ENCODE measurements at regions not wholly inside any gene's neighbourhood (a gene's known extent, or its start where the extent isn't known, plus 50 kb on each side); places are given as distances from the start of the nearest gene placed in this dataset.
"Not testable (repeated sequence)": the region's sequence is repeated elsewhere in the genome, so short reads cannot be mapped to it uniquely, and the experiment has no call there.

DNA sequence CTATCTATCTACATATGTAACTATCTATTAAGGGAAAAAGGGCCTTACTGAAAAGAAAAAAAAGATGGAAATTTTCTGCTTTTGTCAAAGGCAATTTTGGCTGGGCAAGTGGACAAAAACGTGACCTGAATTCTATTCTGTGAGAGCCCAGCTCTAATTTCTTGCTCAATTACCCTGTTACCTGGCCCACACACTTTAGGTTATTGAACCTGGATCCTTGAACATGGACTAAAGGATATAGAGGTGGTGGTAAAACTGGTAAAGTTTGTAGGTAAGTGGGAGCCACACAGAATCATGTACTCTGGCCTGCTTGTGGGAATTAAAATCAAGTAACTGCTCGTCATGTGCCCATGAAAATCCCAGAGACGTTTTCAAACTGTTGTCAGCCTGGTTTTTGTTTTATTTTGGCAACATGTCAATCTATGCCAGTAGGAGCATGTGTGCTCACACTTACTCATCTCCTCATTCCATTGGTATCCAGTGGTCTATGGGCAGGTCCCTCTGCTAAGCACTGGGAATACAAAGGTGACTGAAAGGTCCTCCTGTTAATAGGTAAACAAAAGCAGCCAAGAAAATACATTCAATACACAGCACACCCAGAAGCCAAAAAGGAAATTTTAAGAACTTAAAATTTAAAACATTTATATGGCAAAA is 113.7 kb upstream of the WARS2 start:
- no peak for DNase-seq

DNA sequence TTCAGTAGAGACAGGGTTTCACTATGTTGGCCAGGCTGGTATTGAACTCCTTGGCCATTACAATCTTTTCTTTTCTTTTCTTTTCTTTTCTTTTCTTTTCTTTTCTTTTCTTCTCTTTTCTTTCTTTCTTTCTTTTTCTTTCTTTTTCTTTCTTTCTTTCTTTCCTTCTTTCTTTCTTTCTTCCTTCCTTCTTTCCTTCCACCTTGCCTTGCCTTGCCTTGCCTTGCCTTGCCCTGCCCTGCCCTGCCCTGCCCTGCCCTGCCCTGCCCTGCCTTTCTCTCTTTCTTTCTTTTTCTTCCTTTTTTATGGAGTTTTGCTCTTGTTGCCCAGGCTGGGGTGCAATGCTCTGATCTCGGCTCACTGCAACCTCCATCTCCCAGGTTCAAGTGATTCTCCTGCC is 112.5 kb upstream of the HAO2 start:
- not testable (repeated sequence) for DNase-seq

DNA sequence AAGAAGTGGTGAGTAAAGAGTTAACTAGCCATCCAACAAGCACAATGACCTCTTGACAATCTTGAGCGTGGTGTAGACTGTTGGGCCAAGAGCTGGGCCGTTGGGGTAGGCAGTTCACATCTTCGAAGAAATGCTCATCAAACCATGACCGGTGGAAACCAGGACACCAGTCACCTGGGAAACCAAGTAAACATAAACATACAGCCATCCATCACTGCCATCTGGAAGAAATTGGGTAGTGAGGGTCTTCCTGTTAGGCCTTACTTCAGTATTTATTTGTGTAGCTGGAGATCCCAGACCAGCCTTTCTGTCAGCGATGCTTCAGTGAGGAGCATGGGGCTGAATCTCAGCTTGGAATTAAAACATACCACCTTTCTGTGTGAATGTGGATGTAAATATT is 108.1 kb upstream of the HAO2 start:
- DNase-seq = no peak

DNA sequence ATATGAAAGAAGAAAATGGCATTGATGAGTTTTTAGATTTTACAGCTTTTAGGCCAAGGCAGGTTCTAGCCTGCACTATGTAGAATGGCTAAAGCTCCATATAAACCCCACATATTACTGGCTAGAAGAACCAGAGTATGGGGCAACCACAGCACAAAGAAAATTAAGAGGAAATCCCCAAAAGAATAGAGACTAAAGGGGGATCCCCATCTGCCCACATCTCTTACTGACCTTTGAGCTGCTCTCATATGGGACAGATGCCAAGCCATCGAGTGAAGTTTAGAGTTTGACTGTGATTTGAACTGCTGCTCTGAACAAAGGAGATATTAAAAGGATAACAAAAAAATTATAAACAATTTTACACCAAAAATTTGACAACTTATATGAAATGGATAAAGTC is 102.2 kb upstream of the HAO2 start:
- no peak for DNase-seq

DNA sequence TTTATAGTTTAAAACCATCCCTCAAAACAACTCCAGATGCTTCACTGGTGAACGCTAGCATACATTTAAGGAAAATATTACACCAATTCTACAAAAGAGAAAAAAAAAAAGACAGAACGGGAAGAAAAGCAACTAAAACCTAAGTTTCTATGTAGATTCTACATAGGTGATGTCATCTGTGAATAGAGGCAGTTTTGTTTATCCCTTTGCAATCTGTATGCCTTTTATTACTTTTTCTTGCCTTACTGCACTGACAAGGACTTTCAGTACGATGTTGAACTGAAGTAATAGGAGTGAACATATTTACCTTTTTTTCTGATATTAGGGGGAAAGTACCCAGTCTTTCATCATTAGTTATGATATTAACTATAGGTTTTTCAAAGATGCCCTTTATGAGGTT is 101.7 kb upstream of the HAO2 start:
- DNase-seq = no peak

DNA sequence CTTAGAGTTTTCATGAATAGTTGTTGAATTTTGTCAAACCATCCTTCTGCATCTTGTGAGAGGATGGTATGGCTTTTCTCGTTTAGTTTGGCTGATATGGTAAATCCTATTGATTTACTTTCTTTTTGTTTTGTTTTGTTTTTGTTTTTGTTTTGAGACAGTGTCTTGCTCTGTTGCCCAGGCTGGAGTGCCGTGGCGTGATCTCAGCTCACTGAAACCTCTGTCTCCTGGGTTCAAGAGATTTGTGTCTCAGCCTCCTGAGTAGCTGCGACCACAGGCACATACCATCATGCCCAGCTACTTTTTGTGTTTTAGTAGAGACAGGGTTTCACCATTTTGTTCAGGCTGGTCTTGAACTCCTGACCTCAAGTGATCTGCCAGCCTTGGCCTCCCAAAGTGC is 101.3 kb upstream of the HAO2 start:
- DNase-seq = not testable (repeated sequence)

DNA sequence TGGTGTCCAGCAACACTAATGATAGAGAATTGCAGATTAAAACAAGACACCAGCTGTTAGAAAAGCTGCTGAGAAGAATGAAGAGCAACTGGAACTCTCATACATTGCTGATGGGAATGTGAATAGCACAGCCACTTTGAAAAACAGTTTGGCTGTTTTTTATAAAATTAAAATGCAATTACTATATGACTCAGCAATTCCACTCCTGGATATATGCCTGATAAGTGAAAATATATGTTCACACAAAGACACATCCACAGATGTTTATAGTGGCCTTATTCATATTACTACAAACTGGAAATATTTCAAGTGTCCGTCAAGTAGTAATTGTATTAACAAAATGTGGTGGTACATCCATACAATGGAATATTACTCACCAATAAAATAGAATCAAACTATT is 99.7 kb upstream of the HAO2 start:
- no peak for DNase-seq

DNA sequence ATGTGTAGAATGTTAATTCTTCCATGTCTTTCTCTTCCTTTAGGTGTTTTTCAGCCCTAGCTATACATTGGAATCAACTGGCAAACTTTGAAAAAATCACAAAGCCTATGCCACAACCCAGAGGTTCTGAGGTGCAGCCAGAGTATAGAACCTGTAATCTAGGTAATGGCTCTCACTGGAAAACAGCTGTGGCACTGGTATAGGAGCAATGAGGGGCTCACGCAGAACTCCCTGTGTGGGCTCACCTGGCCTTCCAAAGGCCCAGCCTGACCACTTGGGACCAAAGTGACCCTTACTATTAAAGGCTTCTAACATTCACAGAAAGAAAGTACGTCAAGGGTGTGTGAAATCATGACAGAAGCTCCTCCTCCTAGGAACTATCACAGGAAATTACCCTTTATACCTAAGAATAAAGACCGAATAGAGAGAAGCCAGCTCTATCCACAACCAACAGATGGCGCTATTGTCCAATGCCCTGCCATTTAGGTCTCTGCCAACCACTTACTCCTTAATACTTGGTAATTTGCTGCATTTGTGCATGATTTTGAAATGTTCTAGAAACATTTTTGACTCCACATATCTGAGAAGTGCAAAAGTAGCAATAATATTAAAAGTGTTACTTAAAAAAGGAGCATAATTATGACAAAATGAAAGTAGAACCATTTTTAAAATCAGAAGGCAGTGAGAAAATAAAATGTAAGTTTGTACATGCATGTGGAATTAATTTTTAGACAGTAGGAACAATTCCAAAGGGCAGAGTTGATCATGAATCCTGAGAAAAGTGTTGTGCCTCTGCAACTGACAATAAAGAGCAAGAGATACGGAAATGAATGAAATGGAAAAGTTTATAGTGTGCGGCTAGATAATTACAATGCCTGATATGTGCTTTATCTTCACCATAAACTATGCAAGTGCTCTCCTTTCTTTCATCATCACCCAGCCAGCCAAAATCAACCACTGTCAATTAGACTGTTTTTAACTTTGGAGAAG is 93.1 kb upstream of the HAO2 start:
- DNase-seq = peak; percentile 43

DNA sequence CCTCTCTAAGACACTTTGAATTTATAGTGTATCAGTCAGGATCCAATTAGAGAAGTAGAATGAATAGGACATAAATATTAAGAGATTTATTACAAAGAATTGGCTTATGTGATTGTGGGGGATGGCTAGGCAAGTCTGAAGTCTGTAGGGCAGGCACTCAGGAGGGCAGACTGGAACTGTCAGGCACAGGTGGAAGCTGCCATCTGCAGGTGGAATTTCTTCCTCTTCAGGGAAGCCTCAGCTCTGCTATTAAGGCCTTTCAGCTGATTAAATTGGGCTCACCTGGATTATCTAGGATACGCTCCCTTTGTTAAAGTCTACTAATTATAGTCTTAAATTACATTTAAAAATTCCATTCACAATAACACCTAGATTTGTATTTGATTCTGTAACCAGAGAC is 92.0 kb upstream of the HAO2 start:
- DNase-seq = peak; percentile 39

DNA sequence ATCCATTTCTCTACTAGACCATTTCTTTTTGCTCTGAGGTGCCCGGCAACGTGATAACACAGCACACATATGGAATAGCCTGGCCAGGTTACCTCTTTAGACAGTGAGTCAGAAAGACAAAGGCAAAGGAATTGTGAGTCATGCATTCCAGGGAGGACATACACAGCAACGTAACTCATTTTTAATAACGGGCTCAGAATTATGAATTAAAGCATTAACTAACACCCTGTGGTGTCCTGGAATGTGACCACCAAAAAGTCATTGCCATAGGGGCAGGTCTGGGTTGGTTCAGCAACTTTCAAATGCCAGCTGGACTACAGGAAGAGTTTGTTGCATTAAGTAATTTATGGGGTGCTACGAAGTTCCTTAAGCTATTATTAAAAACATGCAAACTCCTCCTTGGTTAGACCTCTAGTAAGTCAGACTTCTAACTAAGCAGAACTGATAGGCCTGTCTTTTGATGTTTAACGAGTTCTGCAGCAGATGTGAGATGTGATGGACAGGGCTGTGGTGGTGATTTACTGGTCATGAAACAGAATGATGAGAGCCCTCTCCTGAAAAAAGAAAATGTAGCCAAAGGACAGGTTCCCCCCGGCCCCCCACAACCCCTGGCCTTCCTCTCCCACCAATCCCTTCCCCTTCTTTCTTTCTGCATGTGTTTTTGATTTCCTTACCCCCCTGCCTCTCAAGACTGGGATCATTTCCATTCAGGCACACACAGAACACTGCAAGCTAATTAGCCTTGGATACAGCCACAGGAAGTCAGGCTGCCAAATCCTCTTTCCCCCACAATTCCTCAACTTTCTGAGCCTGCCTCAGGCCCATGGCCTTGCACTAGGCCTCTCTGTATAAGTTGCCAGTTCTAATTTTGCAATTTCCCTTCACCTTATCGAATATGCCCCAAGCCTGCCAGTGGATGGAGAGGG is 88.9 kb upstream of the HAO2 start:
- no peak for DNase-seq

DNA sequence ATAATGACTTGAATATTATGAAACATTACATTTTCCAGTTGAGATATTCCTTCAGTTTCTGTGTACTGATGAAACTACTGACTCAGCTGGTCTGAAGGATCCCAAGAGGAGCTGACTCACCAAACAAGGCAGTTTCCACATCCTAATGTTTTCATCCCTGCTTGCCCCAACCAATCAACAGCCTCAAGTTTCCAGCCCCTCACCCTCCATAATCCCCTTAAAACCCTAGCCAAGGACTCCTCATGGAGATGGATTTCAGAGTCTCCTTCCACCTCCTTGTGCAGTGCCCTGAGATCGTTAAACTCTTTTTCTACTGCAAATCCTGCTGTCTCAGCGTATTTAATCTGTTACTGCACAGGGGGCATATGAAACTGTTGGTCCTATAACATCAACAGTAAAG is 83.1 kb upstream of the HAO2 start:
- DNase-seq = no peak

DNA sequence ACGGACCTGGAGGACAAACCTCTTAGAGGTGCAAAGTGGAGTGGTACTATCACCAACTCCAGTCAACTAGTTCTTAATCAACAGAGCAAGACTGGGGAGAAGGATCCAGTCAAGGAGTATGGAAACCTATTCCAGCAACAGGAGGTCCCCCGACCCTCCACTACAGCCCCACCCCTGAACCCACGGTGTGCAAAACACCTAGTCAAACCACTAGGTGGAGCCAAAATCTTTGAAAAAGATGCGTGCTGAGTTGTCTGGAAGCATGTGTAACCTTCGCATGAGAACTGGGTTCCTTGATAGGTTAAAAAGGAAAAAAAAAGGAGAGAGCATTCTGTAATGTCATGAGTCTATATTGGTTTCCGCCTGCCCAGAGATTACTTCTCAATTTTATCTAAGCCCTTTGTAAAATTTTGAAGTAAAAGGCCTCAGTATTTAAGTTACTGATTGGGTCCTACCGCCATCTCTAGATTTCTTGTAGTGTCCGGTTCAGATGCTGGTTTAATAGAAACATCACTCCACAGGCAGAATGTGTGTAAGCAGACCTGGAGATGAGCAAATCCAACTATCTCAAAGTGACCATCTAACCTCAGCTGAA is 81.9 kb upstream of the HAO2 start:
- peak; percentile 57 for DNase-seq

DNA sequence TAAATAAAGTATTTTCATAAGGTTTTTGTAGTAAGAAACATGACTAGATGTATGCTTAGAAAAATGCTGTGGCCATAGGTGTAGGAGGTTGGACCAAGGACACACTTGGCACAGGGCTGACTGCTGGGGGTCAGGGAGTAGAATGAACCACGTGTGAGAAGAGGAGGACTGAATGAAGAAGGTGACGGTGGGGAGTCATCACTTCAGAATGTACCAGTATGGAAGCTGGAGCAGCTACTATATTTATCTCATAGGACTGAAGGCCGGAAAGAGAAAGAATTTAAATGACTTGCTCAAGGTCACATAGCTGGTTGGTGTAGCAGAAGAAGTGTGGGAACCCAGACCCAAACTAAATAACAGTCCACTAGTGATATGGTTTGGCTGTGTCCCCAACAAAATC is 79.8 kb upstream of the HAO2 start:
- DNase-seq = no peak

DNA sequence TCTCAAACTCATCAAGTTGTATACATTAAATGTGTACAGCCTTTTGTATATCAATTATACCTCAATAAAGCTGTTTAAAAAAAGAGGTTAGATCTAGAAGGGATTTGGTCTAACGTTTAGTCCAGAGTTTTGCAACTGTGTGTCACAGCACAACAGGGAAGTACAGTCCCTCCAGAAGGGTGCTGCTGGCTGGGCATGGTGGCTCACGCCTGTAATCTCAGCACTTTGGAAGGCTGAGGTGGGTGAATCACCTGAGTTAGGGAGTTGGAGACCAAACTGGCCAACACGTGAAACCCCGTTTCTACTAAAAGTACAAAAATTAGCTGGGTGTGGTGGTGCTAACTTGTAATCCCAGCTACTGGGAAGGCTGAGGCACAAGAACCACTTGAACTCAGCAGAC is 78.3 kb upstream of the HAO2 start:
- no peak for DNase-seq

DNA sequence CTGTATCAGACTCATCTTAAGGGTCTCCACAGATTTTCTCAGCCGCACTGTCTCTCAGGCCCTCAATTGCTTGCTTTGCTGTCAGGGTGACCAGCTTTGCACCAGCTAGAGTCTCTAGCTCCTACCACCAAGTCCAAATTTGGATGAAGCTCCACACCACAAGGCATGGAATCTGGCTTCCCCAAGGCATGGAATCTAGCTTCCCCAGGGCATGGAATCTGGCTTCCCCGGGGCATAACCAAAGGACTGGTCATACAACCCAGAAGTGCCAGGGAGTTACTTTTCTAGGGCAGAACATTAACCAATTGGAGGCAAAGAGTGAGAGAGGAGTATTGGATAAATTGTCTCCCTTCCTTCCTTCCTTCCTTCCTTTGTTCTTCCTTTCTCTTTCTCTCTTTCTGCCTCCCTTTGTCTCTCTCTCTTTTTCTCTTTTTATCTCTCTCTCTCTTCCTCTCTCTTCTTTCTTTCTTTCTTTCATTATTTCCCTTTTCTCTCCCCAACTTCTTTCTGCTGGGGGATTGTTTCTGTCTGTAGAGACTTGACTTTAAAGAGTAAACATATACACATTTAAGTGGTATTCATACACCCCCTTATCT is 76.9 kb upstream of the HAO2 start:
- DNase-seq = no peak

DNA sequence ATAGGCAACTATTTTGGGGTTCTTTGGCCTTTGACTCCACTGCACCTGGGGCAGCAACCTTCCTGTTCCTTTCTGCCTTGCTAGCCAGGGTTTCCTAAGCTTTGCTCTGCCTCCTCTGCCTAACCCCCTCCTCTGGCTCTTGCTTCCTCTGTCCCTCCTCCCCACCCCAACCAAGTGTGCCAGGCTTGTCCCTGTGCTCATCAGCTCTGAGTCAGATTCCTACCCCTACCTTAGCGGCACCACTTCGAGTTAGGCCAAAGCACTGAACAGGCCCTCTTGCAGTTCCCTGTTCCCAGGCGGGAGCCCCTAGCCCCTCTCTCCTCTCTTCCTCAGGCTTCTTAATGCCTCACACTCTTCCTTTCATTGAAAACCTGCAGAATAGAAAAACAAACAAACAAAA is 74.8 kb upstream of the HAO2 start:
- no peak for DNase-seq

DNA sequence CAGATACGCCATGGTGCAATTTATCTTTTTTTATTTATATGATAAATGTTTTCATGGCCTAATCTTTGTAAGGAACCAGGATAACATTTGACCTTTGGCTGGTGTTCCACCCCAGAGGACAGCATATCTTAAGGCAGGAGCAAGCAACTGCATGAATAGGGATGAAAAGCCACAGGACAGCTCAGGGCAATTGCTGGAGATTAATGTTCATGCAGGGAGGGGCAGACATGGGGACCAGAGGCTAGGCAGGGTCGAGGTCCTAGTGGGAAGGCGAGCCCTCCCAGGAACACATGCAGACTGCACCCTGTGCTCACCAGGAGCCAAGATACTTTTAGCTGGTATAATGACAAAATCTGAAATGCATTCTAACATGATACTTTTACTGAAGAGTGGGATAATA is 74.4 kb upstream of the HAO2 start:
- DNase-seq = no peak

DNA sequence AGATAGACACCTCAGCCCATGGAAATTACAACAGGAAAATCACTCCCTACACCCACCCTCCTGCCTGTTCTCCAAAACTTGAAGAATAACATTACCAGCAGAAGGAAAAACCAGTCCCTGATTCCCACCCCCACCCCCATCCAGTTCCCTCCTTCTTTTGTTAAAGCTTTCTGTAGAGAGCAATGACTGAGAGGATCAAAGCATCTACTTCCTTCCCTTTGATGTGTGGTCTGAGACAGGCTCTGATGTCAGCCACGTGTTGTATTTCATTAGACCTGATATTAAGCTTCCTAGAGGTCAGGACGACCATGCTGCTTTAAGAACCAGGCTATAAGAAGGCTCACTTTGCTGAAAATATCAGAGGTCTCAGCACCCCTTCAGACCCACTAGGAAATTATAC is 73.9 kb upstream of the HAO2 start:
- DNase-seq = no peak

DNA sequence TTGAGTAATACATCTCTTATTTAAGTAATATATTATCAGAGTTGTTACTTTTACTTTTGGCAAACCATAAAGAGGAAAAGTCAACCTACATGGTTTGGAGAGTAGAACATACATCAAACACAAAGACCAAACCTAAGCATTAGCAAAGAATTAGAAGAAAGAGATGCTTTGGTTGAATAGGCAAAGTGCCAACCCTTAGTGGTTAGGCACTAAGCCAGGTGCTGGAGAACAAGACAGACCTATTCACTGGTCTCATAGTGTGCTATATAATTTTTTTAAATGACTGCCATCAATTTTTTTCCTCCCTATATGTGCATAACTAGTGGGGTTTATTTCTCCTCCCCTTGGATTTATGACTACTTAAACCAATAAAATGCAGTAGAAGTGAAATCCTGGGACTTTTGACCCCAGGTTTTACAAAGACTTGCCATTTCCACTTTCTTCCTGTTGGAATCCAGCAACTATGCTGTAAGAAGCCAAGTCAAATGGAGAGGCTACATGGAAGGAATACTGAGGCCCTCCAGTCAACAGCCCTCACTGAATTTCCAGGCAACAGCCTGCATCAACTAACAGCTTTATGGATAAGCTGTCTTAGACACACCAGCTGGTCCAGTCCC is 69.8 kb upstream of the HAO2 start:
- DNase-seq = peak; percentile 44

DNA sequence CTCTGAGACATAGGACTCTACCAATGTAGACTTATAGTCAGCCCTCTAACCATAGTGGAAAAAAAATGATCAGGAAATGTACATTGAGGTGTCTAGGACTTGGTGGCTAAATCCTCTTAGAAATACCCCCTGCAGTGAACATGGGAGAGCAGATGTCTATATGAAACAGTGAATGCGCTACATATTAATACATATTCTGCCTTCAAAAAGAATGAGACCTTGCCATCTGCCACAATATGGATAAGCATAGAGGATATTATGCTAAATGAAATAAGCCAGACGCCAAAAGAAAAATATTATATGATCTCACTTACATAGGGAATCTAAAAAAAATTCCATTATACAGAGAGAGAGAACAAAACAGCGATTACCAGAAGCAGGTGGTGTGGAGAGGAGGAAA is 66.6 kb upstream of the HAO2 start:
- DNase-seq = no peak

DNA sequence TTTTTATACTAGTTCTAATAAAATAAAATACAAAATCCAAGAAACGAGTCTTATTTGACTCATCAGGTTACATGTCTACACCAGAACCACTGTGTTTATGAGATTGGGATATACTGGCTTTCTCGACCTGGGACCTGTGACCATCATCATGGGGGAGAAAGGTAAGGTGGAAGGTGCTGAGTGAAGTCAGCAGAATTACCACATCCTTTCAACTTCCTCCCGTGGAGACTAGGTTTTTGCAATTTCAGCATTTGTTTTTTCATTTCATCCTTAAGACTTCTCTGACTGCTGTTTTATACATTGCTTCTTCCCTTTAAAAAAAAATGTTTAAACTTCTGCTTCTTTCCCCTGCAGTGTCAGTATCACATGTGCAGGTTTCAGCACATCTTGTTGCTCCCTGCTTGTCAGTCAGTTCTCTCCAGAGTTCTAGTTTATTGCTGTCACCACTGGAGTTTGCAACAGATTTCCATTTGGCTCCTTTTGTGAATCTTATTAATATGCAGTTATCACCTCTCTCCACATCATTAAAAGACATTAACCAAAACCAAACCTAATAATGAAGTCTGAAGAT is 60.4 kb upstream of the HAO2 start:
- no peak for DNase-seq

DNA sequence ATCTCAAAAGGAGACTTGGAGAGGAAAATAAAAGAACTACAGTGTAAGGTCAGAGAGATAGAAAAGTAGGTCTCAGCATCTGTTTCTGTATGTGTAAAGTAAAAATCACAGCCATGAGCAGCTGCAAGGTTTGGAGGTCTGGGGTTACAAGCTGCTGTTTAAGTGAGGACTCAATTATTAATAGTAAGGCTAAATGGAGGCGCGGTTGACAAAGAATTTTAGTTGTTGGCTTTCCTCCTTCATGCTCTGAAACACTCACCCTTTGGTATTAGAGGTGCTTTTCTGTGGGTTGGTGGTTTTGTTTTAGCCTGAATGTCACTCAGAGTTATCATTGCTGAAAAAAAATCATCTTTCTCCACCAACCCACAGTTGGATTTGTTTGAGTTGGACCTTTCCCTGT is 59.8 kb upstream of the HAO2 start:
- DNase-seq = no peak
